ENCODE measurements at regions not wholly inside any gene's neighbourhood (a gene's known extent, or its start where the extent isn't known, plus 50 kb on each side); places are given as distances from the start of the nearest gene placed in this dataset.

- no peak for TF ChIP-seq CTCF (IDR thresholded peaks at IDR 0.05; ENCODE audit: insufficient read depth, low read length, poor library complexity, severe bottlenecking)
- no peak for TF ChIP-seq EZH2phosphoT487 (conservative IDR thresholded peaks at IDR 0.05; ENCODE audit: low read length)
These were observed 552.4 kb upstream of the CHRM3 start for GRCh38 chr1:238833919-238834318.
